Activated CD8-positive, alpha-beta memory T cell treated with anti-CD3 and anti-CD28 coated beads, Interleukin-2, amount 10 ng/mL, durations not matched to agents 7 days and 5 days (primary cell): ENCODE measurements at regions not wholly inside any gene's neighbourhood (a gene's known extent, or its start where the extent isn't known, plus 50 kb on each side); places are given as distances from the start of the nearest gene placed in this dataset.

ENCODE experiments used
- ATAC-seq: fragments of 150-1000 bp; cut with Tn5 transposase; one replicate; pipeline ENCODE4 v1.10.0; 2021; ENCODE audit warnings: moderate library complexity
- CTCF ChIA-PET: fragments of 350-600 bp; sonication (Branson Sonifier 250); formaldehyde crosslinking; loops from one replicate; lab custom pipeline; 2021; ENCODE audit warnings: antibody characterized with exemption; lab: Charles Lee
- DNase-seq: peaks from one replicate; pipeline ENCODE4 v3.0.0-alpha.2; 2020
- H3K27ac Mint-ChIP-seq: one replicate; pipeline ENCODE4 v1.8.0; 2021; ENCODE audit warnings: mild to moderate bottlenecking, mixed read lengths
- H3K27me3 Mint-ChIP-seq: one replicate; pipeline ENCODE4 v1.8.0; 2021; ENCODE audit warnings: mixed read lengths
- H3K36me3 Mint-ChIP-seq: one replicate; pipeline ENCODE4 v1.8.0; 2021; ENCODE audit warnings: mild to moderate bottlenecking, mixed read lengths
- H3K4me1 Mint-ChIP-seq: one replicate; pipeline ENCODE4 v1.8.0; 2021; ENCODE audit warnings: mixed read lengths
- H3K4me3 Mint-ChIP-seq: one replicate; pipeline ENCODE4 v1.8.0; 2021; ENCODE audit warnings: mild to moderate bottlenecking, moderate library complexity, mixed read lengths
- H3K9me3 Mint-ChIP-seq: one replicate; pipeline ENCODE4 v1.8.0; 2022; ENCODE audit warnings: low read depth, mixed read lengths

DNA sequence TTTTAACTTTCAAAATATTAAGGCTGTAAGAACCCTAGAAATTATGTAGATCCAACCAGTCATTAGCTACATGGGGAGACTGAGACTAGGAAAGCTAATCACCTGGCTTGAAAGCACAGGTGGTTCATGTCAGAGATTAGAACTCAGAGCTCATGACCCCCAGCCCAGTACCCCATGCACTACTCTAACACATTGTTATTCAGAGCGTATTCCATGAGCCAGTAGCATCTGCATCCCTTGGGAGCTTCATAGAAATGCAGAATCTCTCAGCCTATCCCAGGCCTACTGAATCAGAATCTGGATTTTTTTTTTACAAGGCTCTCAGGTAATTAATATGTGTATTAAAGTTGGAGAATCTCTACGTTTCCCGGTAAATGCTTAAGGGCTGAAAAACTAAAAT, 161.7 kb downstream of the BTG1 start:
- peaks cover 15% of the 10 kb centered on the region for H3K4me1 Mint-ChIP-seq
- H3K4me3 Mint-ChIP-seq, result no peak overlapping the region
- no peak overlapping the region for H3K27ac Mint-ChIP-seq
- no peak for DNase-seq
- no peaks in the 10 kb centered on the region for H3K27me3 Mint-ChIP-seq
- H3K9me3 Mint-ChIP-seq, result no peaks in the 10 kb centered on the region
- ATAC-seq, result no peak
- no peaks in the 10 kb centered on the region for H3K36me3 Mint-ChIP-seq
- CTCF ChIA-PET, result no interaction called here

DNA sequence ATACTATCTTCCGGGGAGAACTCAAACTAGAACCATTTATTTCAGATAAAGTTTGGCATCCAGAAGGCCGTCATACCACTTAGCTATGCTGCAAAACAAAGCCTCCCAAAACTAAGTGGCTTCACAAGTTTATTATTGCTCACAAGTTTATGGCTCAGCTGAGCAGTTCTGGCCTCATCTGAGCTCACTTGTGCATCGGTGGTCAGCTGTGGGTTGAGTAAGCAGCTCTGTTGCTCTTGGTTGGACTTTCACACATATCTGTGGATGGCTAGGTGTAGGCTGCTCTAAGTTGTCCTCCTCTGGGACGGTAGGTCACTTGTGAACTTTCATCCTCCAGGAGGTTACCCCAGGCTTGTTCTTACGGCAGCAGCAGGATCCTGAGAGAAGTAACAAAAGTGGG, 162.7 kb downstream of the BTG1 start:
- H3K4me1 Mint-ChIP-seq, result peaks cover 23% of the 10 kb centered on the region
- H3K27me3 Mint-ChIP-seq, result no peaks in the 10 kb centered on the region
- H3K36me3 Mint-ChIP-seq, result peaks cover 3% of the 10 kb centered on the region
- CTCF ChIA-PET, result no interaction called here
- ATAC-seq, result no peak
- peaks cover 3% of the 10 kb centered on the region for H3K9me3 Mint-ChIP-seq
- H3K27ac Mint-ChIP-seq, result no peak overlapping the region
- no peak for DNase-seq
- no peak overlapping the region for H3K4me3 Mint-ChIP-seq

DNA sequence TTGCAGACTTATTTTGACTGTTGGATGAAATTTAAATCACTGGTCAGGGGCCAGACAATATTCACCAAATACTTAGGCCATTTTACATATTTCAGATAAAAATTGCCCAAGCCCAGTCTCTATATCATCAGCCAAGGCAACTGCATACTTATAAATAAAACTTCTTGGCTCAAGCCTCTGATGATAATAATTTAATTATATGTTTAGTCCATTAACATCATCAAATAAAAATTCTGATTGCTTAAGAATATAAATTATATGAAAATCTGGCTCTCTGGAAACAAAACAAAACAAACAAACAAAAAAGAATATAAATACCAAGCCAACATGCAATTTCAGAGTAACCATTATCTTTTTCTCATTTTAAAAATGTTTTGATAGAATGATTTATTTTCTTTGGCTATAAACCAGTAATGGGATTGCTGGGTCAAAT, 165.2 kb downstream of the BTG1 start:
- Mint-ChIP-seq H3K9me3 (peaks cover 11% of the 10 kb centered on the region), H3K27me3 (no peaks in the 10 kb centered on the region), H3K4me3 (no peak overlapping the region), H3K36me3 (peaks cover 14% of the 10 kb centered on the region), H3K27ac (no peak overlapping the region), H3K4me1 (peaks cover 15% of the 10 kb centered on the region)
- ATAC-seq, result no peak
- no peak for DNase-seq
- CTCF ChIA-PET, result interaction anchor here (0.9 kb wide), 1 partner anchor 19 kb away, joined by 3 read pairs; no protein-coding TSS in a partner anchor

DNA sequence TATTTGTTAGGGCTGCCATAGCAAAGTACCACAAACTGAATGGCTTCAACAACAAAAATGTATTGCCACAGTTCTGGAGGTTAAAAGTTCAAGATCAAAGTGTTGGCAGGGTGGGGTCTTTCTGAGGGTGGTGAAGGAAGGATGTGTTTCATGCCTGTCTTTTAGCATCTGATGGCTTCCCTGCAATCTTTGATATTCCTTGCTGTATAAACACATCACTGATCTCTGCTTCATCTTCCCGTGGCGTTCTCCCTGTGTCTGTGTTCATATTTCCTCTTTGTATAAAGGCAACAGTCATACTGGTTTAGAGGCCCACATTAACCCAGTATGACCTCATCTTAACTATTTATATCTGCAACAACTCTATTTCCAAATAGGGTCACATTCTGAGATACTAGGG, 167.5 kb downstream of the BTG1 start:
- ATAC-seq (peak; percentile 47), DNase-seq (no peak)
- H3K9me3 Mint-ChIP-seq, result peaks cover 11% of the 10 kb centered on the region
- CTCF ChIA-PET, result no interaction called here
- H3K4me1 Mint-ChIP-seq, result peaks cover 12% of the 10 kb centered on the region
- H3K36me3 Mint-ChIP-seq, result peaks cover 14% of the 10 kb centered on the region
- H3K27ac Mint-ChIP-seq, result peak overlapping the region; percentile 5
- H3K27me3 Mint-ChIP-seq, result no peaks in the 10 kb centered on the region
- H3K4me3 Mint-ChIP-seq, result no peak overlapping the region

- Mint-ChIP-seq H3K4me3 (no peak overlapping the region), H3K27me3 (no peaks in the 10 kb centered on the region), H3K27ac (no peak overlapping the region), H3K9me3 (peaks cover 11% of the 10 kb centered on the region), H3K4me1 (peaks cover 12% of the 10 kb centered on the region), H3K36me3 (peaks cover 14% of the 10 kb centered on the region)
- ATAC-seq, result no peak
- DNase-seq, result no peak
- CTCF ChIA-PET, result no interaction called here
These were observed 169.8 kb downstream of the BTG1 start for GRCh38 chr12:91975891-91976290.

GRCh38 chr12:91974541-91975085, 171.0 kb downstream of the BTG1 start:
- Mint-ChIP-seq H3K27me3 (no peaks in the 10 kb centered on the region), H3K4me3 (no peak overlapping the region), H3K4me1 (peaks cover 12% of the 10 kb centered on the region), H3K36me3 (peaks cover 15% of the 10 kb centered on the region), H3K9me3 (peaks cover 13% of the 10 kb centered on the region), H3K27ac (no peak overlapping the region)
- CTCF ChIA-PET, result no interaction called here
- ATAC-seq, result no peak
- DNase-seq, result no peak

- Mint-ChIP-seq H3K36me3 (peaks cover 15% of the 10 kb centered on the region), H3K4me3 (no peak overlapping the region), H3K27ac (no peak overlapping the region), H3K27me3 (no peaks in the 10 kb centered on the region), H3K4me1 (peaks cover 10% of the 10 kb centered on the region), H3K9me3 (peaks cover 13% of the 10 kb centered on the region)
- DNase-seq (no peak), ATAC-seq (no peak)
- CTCF ChIA-PET, result no interaction called here
These were observed 171.8 kb downstream of the BTG1 start for GRCh38 chr12:91973813-91974212.

GRCh38 chr12:91972896-91973295, 172.8 kb downstream of the BTG1 start:
- Mint-ChIP-seq H3K9me3 (peaks cover 10% of the 10 kb centered on the region), H3K27me3 (no peaks in the 10 kb centered on the region), H3K4me1 (peaks cover 3% of the 10 kb centered on the region), H3K4me3 (no peak overlapping the region), H3K27ac (no peak overlapping the region), H3K36me3 (peaks cover 11% of the 10 kb centered on the region)
- no peak for DNase-seq
- ATAC-seq, result no peak
- CTCF ChIA-PET, result no interaction called here

DNA sequence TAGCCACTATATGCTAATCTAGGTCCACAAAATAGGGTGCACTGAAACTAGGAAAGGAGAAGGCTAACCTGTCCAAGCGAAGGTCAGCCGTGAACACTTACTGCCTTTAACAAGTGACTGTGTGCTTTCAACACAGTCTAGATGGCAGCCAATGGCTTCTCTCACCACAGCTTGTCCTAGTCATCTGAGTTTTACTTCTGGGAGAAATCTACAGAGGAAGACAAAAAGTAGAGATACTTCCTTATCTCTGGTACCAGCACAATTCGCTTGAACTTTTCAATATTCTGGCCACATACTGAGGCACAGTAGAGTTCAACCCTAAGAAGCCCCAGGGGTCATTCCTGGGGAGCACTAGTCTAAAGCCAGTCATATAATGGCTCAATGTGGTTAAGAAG, 176.9 kb downstream of the BTG1 start:
- CTCF ChIA-PET, result no interaction called here
- H3K36me3 Mint-ChIP-seq, result peaks cover 1% of the 10 kb centered on the region
- H3K4me1 Mint-ChIP-seq, result no peaks in the 10 kb centered on the region
- ATAC-seq (no peak), DNase-seq (no peak)
- H3K27me3 Mint-ChIP-seq, result no peaks in the 10 kb centered on the region
- H3K4me3 Mint-ChIP-seq, result no peak overlapping the region
- peaks cover 2% of the 10 kb centered on the region for H3K9me3 Mint-ChIP-seq
- no peak overlapping the region for H3K27ac Mint-ChIP-seq

DNA sequence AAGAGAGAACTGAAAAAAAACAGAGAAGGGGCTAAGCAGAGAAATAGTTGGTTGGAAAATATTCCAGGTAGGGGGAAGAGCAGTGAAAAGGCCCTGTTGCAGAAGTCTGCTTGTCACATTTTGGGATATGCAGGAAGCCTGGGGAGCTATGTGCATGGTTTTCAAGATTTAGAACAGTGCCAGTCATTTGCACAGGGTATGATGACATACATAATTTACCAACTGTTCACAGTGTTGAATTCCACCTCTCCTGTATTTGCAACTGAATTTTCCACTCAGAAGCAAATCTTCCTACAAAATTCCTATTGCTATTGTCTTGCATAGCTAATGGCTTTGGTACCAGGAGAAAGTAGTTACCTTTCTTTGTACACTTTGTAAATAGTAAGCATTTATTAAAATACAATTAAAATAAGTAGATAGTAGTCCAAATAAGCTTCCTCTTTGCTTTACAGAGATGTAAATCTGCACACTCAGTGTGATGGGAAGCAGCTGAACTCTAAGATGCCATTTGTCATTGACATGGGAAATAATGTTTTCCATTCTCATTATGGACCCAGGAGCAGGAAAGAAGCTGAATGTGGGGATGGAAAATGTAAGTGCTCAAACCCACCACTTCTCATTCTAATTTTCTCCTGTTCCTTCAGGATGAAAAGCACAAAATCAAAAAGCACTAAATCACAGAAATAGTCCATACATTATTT, 177.4 kb downstream of the BTG1 start:
- CTCF ChIA-PET, result interaction anchor here (1.0 kb wide), 1 partner anchor 36 kb away, joined by 3 read pairs; no protein-coding TSS in a partner anchor
- H3K4me1 Mint-ChIP-seq, result no peaks in the 10 kb centered on the region
- ATAC-seq (no peak), DNase-seq (no peak)
- peaks cover 2% of the 10 kb centered on the region for H3K36me3 Mint-ChIP-seq
- H3K27ac Mint-ChIP-seq, result no peak overlapping the region
- H3K9me3 Mint-ChIP-seq, result peaks cover 3% of the 10 kb centered on the region
- H3K4me3 Mint-ChIP-seq, result no peak overlapping the region
- H3K27me3 Mint-ChIP-seq, result no peaks in the 10 kb centered on the region

- Mint-ChIP-seq H3K4me1 (no peaks in the 10 kb centered on the region), H3K36me3 (peaks cover 3% of the 10 kb centered on the region), H3K4me3 (no peak overlapping the region), H3K9me3 (peaks cover 4% of the 10 kb centered on the region), H3K27ac (no peak overlapping the region), H3K27me3 (no peaks in the 10 kb centered on the region)
- CTCF ChIA-PET, result interaction anchor here (1.0 kb wide), 1 partner anchor 35 kb away, joined by 3 read pairs; no protein-coding TSS in a partner anchor
- ATAC-seq, result no peak
- no peak for DNase-seq
These were observed 178.1 kb downstream of the BTG1 start for GRCh38 chr12:91967590-91967989.

DNA sequence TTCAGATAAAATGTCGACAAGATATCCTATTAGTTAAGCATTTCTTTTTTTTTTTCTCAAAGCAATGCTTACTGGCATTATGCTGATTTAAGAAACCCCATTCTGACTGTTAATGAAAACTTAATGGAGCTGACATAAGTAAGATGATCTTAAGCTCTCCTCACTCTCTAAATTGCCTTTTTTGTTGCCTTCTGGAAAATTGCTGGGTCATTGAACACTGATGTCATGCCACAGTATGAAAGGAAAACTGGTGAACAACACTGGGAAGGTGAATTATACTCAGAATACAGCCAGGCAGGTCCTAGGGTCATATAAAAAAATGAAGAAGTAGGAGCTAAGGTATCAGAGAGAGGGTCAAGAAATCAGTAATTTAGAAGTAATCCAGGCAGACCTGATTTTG, 179.9 kb downstream of the BTG1 start:
- CTCF ChIA-PET, result interaction anchor here (1.0 kb wide), 1 partner anchor 154 kb away, joined by 3 read pairs; no protein-coding TSS in a partner anchor
- no peak overlapping the region for H3K27ac Mint-ChIP-seq
- ATAC-seq, result no peak

DNA sequence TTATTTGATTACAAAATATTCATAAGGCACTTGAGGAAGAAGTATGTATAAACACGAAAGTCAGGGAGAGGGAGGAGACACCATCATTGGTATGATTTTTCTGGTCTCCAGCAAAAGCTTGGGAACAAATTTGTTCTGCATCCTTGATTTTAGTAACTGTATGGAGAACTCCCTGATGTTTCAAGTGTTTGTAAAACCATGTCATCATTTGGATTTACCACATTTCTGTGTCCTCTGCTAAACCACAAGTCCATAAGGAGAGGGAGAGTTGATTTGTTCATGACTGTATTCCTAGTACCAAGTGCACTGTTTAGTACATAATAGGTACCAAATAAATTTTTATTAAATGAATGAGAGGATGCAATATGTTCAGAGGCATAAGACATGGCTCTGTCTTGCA, 181.1 kb downstream of the BTG1 start:
- no peak for ATAC-seq
- no peak overlapping the region for H3K27ac Mint-ChIP-seq
- H3K36me3 Mint-ChIP-seq, result peaks cover 2% of the 10 kb centered on the region
- H3K9me3 Mint-ChIP-seq, result peaks cover 2% of the 10 kb centered on the region
- no peak for DNase-seq
- H3K4me3 Mint-ChIP-seq, result no peak overlapping the region
- H3K4me1 Mint-ChIP-seq, result no peaks in the 10 kb centered on the region
- no peaks in the 10 kb centered on the region for H3K27me3 Mint-ChIP-seq
- CTCF ChIA-PET, result no interaction called here

More for the DNA sequence above, 179.9 kb downstream of the BTG1 start:
- Mint-ChIP-seq H3K27me3 (no peaks in the 10 kb centered on the region), H3K4me3 (no peak overlapping the region), H3K36me3 (peaks cover 3% of the 10 kb centered on the region), H3K4me1 (no peaks in the 10 kb centered on the region), H3K9me3 (peaks cover 4% of the 10 kb centered on the region)
- no peak for DNase-seq

GRCh38 chr12:91959220-91959619, 186.4 kb downstream of the BTG1 start:
- no peak overlapping the region for H3K27ac Mint-ChIP-seq
- no peak overlapping the region for H3K4me3 Mint-ChIP-seq
- DNase-seq (no peak), ATAC-seq (no peak)
- CTCF ChIA-PET, result no interaction called here
- peaks cover 2% of the 10 kb centered on the region for H3K36me3 Mint-ChIP-seq
- peaks cover 2% of the 10 kb centered on the region for H3K9me3 Mint-ChIP-seq
- no peaks in the 10 kb centered on the region for H3K27me3 Mint-ChIP-seq
- H3K4me1 Mint-ChIP-seq, result no peaks in the 10 kb centered on the region
